ENCODE measurements at regions not wholly inside any gene's neighbourhood (a gene's known extent, or its start where the extent isn't known, plus 50 kb on each side); places are given as distances from the start of the nearest gene placed in this dataset.

- TF ChIP-seq SNAI1 (CRISPR knock-in tag; IDR thresholded peaks at IDR 0.05; ENCODE audit: borderline replicate concordance) (no peak), MTA1 (CRISPR knock-in tag; IDR thresholded peaks at IDR 0.05; ENCODE audit: borderline replicate concordance) (no peak), STAT6 (CRISPR knock-in tag; IDR thresholded peaks at IDR 0.05; ENCODE audit: borderline replicate concordance) (no peak), TAF1 (CRISPR knock-in tag; IDR thresholded peaks at IDR 0.05) (no peak)
Measured at GRCh38 chr7:83798489-83798888, 149.6 kb upstream of the SEMA3E start (continued).

- H3K27ac ChIP-seq (ENCODE audit: extremely low read length, insufficient read depth, low read length), result no peak overlapping the region
- no peak overlapping the region for H3K4me2 ChIP-seq (ENCODE audit: low read depth, low read length)
- intact Hi-C loops (cut with micrococcal nuclease; ENCODE audit: unreplicated experiment) (no loop called here), in situ Hi-C loops (cut with HindIII; ENCODE audit: extremely low pct_ligation_motif_present, low pct_unique_long_range_greater_than_20kb) (no loop called here)
- H3K9me3 ChIP-seq (ENCODE audit: low read length), result no peaks in the 10 kb centered on the region
- H2AFZ ChIP-seq (ENCODE audit: low read length), result no peak overlapping the region
- no peak overlapping the region for H3K9ac ChIP-seq (ENCODE audit: insufficient read depth, low read depth, low read length)
- H3K4me1 ChIP-seq (ENCODE audit: insufficient read depth, low read length), result no peaks in the 10 kb centered on the region
- no peak overlapping the region for H3K4me3 ChIP-seq (replicated peaks in 1 of 3; ENCODE audit: insufficient read depth in 1 of 3, low read depth in 2 of 3, low read length in 3 of 3)
- H3K27me3 ChIP-seq (ENCODE audit: control insufficient read depth in 1 of 2, insufficient read depth in 2 of 2, low read length in 2 of 2), result no peaks in the 10 kb centered on the region
- ChIA-PET POLR2A (no interaction called here), CTCF (ENCODE audit: low intra/inter-chr PET ratio, low total read pairs) (no interaction called here)
- H4K20me1 ChIP-seq (ENCODE audit: insufficient read depth, low read length), result no peaks in the 10 kb centered on the region
- no peaks in the 10 kb centered on the region for H3K79me2 ChIP-seq (ENCODE audit: insufficient read depth, low read length)
- FAIRE-seq, result no peak
- 0% methylated on average over 3 of the region's 3 CpGs for WGBS (ENCODE audit: low lambda C conversion rate)
- no peaks in the 10 kb centered on the region for H3K36me3 ChIP-seq (replicated peaks in 1 of 2; ENCODE audit: control insufficient read depth in 1 of 2, insufficient read depth in 2 of 2, low read length in 2 of 2)
- no peak for ATAC-seq
- no peak for TF ChIP-seq MED1 (CRISPR knock-in tag; IDR thresholded peaks at IDR 0.05)
- TF ChIP-seq RERE (CRISPR knock-in tag; IDR thresholded peaks at IDR 0.05; ENCODE audit: low read depth), result no peak
- no peak for TF ChIP-seq NR2F2 (IDR thresholded peaks at IDR 0.05; ENCODE audit: borderline replicate concordance, low read depth)
- TF ChIP-seq ARID2 (CRISPR knock-in tag; IDR thresholded peaks at IDR 0.05; ENCODE audit: borderline replicate concordance), result no peak
- TF ChIP-seq HCFC1 (IDR thresholded peaks at IDR 0.05; ENCODE audit: low read depth, low read length), result no peak
- no TSS peak for BruUV-seq (replicated peaks)
- DNase-seq (ENCODE audit: low spot score), result no peak
Measured at GRCh38 chr7:83796760-83797159, 147.8 kb upstream of the SEMA3E start.

Measured in HepG2 (cell line).